Dedifferentiated amniotic fluid mesenchymal stem cell (primary cell): ENCODE measurements at regions not wholly inside any gene's neighbourhood (a gene's known extent, or its start where the extent isn't known, plus 50 kb on each side); places are given as distances from the start of the nearest gene placed in this dataset.
"Not testable (repeated sequence)": the region's sequence is repeated elsewhere in the genome, so short reads cannot be mapped to it uniquely, and the experiment has no call there.

Experiments
- DNase-seq: peaks from one replicate; pipeline ENCODE4 v3.0.0-alpha.2; 2016; ENCODE audit errors: extremely low spot score

GRCh38 chr4:82181789-82182188, 192.0 kb downstream of the HNRNPD start:
- DNase-seq, result peak; percentile 1

DNA sequence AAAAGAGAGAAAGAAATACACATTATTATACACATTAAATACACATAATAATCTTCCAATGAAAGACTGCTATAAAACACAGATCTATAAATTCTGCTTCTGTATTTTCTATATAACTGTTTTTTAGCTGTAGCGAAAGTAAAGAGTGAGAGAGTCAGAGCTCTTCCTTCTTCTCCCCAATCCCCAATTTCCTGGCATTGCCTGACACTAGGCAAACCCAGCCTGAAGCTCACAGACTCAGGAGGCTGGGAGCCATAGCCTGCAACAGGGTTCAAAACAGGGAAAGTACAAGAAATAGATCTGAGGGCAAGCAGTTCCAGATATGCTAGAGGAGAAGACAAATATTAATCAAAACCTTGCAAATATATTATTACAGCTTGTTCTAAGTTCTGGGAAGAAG, 201.6 kb downstream of the HNRNPD start:
- DNase-seq, result peak; percentile 9

DNA sequence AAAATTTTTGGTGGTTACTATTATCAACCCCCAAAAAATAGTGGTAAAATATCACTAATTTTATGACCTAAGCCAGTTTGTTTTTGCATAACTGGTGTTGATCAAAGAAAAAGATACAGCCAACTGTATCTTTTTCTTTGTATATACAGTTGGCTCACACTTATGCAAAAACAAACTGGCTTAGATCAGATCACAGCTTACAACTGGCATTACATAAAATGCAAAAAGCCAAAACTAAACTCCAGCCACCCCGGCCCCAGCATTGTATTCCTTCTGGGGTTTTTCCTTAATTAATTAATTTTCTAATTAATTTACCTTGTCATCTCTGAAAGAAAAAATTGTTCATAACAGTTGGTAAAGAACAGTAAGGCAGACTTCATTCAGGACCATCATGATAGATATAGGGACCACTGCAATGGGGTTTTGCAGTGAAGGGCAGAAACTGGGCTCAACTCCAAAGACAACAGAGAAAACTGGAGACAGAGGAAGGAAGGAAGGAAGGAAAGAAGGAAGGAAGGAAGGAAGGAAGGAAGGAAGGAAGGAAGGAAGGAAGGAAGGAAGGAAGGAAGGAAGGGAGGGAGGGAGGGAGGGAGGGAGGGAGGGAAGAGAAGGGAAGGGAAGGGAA, 202.1 kb downstream of the HNRNPD start:
- no peak for DNase-seq

GRCh38 chr4:82149750-82150149, 224.0 kb downstream of the HNRNPD start:
- no peak for DNase-seq

- DNase-seq, result no peak
These were observed 227.9 kb downstream of the HNRNPD start for GRCh38 chr4:82145850-82146249.

- no peak for DNase-seq
These were observed 233.4 kb downstream of the HNRNPD start for GRCh38 chr4:82140422-82140821.

DNA sequence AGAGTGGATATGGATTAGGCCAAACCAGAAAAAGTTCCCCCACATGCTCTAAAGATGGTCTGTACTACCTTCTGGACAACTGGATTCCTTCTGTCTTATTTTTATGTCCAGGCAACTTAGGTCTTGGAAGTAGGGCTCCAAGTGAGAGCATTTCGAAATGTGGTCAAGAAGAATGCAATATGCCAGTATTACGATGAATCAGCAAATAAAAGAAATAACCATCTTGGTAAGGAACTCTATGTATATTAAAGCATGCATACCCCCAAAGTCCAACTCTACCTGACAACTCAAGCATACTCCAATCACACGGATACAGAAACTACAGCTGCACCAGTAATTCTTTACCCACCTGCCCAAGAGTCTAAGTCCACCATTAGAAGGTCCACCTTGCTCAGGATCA, 234.5 kb downstream of the HNRNPD start:
- no peak for DNase-seq

DNA sequence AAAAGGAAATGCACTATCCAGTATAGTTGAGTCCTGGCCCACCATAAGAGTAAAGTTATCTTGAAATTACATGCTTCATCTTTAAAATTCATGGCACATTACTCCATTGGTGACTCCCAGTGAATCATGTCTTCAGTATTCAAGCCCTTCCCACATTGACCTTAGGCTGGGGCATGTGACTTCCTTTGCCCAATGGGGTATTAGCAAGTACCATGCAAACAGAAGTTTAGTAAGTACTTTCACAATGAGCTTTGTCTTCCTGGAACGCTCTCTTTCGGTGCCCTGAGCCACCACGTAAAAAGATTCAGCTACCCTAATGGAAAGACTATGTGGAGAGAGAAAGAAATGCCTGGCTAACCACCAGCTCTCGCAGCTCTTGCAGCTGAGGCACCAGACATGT, 235.4 kb downstream of the HNRNPD start:
- no peak for DNase-seq

DNA sequence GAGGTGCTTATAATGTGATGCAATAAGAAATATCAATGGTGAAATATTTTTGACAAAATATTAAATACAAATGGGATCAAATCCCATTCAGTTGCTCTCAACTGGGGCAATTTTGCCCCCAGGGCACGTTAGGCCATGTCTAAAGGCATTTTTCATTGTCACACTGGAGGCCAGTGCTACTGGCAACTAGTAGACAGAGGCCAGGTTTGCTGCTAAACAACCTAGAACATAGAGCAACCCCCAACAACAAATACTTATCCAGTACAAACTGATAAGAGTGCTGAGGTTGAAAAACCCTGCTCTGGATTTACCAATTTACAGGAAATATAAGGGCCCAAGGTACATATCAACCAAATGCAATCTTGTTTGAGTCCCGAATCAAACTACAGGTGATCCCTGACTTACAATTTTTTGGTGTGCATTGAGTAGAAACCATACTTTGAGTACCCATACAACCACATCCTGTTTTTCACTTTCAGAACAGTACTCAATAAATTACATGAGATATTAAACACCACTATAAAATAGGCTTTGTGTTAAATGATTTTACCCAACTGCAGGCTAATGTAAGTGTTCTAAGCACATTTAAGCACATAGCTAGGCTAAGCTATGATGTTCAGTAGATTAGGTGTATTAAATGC, 237.5 kb downstream of the HNRNPD start:
- no peak for DNase-seq

DNA sequence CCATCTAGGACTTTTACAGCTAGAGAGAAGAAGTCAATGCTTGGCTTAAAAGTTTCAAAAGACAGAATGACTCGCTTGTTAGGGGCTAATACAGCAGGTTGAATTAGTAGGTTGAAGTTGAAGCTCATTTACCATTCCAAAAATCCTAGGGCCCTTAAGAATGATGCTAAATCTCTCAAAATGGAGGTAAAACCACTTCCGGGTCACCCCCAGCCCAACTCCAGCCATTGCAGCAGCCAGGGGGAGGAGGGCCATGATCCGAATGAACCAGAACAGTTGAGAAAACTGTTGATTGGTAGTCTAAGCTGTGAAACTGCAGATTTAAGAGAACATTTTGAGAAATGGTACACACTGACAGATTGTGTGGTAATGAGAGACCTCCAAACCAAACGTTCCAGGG, 245.4 kb downstream of the HNRNPD start:
- no peak for DNase-seq

DNA sequence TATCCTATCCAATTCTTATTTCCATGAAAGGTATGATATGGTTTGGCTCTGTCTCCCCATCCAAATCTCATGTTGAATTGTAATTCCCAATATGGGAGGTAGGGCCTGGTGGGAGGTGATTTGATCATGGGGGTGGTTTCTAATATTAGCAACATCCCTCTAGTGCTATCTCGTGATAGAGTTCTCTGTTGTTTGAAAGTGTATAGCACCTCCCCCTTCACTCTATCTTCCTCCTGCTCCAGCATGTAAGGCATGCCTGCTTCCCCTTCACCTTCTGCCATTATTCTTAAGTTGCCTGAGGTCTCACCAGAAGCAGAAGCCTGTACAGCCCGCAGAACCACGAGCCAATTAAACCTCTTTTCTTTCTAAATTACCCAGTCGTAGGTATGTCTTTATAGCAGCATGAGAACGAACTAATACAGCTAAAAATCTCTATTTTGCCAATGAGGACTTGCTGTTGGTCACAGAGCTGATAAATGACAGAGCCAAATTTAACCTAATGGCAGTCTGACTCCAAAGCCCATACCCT, 247.2 kb downstream of the HNRNPD start:
- DNase-seq, result no peak

DNA sequence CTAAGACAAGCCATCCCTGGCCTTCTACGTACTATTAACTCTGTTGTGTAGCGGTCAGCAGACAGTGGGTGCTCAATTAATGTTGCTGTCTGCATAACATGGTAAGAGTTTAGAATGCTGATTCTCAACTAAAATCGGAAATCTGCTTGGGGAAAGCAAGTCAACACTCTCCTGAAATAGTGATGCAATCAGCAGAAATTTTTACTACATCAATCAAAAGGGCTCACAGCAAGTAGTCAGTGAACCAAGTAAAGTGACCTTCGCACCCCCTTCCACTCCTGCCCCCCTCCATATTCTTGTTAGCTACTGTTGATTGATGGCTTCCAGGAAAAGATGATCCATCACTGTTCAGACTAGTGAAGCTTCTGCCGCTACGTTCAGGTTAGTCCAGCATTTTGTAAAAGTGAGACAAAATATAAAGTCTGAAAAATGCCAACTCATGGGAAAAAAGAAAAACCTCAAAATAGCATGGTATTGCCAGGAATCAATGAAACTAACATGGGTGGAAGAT, 247.9 kb downstream of the HNRNPD start:
- no peak for DNase-seq

GRCh38 chr4:82124932-82125786, 248.6 kb downstream of the HNRNPD start:
- no peak for DNase-seq

- DNase-seq, result no peak
These were observed 249.4 kb downstream of the HNRNPD start for GRCh38 chr4:82124365-82124764.

- no peak for DNase-seq
These were observed 249.9 kb downstream of the HNRNPD start for GRCh38 chr4:82123934-82124333.

GRCh38 chr4:82115183-82115582, 258.6 kb downstream of the HNRNPD start:
- DNase-seq, result not testable (repeated sequence)

GRCh38 chr4:82108506-82108905, 265.3 kb downstream of the HNRNPD start:
- DNase-seq, result no peak

DNA sequence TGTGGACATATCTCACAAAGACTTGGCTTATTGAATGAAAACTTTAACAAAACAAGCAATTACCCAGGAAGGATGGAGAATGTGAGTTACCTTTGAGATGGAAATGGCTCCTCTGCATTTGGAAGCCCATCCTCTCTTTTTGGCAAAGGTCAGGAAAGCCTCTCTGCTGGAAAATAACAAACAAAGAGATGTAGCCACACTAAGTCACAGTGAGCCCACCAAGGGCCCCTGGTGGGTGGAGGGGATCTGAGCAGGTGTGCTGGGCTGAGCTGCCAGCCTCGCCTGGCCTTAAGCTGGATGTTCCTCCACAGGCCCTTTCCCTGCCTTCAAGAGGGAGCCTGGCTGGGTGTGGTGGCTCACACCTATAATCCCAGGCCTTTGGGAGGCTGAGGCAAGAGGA, 269.2 kb downstream of the HNRNPD start:
- no peak for DNase-seq

DNA sequence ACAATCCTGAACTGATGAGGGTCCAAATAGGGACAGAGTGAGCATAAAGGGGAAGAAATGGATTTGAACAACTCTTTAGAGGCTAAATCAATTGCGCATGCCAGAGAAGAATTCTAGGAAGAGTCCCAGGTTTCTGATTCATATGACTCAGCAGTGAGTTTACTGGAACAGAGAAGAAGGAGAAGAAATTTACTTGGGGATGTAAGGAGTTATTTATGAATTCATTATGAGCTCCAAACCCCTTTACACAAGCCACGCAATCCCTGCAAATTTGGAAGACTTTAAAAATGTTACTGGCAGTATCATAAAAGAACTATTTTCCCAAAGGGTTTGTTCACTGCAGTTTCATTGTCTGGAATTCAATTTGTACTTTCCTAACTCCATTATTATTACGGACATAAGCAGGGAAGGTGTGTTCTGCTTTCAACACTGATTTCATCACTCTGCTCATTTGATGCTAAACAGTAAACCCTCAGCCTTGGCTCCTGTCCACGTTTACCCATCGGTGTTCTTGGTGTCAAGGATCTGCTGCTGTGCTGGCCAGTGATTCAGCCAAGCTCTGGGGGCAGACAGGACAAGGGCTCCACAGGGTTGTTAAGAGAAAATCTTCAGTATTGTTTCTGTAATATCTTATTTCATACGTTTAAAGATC, 273.7 kb downstream of the HNRNPD start:
- no peak for DNase-seq

DNA sequence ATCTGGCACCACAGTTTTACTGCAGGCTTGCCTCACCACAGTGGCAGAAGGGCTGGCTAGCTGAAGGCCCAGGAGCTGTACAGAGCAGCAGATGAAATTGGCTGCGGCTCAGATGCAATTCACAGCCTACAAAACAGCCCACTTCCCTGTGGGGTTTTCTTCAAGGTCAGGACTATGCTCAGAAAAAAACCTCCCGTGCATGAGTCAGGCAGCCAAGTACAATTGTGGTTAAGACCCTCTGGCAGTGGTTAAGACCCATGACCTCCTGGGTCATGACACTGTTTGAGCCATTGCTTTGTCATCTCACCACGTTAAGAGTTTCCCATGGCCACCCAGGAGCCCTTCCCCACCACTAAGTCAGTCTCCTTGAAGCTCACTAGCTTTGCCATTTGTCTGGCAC, 276.3 kb downstream of the HNRNPD start:
- DNase-seq, result no peak

- no peak for DNase-seq
These were observed 283.1 kb downstream of the HNRNPD start for GRCh38 chr4:82090717-82091116.

DNA sequence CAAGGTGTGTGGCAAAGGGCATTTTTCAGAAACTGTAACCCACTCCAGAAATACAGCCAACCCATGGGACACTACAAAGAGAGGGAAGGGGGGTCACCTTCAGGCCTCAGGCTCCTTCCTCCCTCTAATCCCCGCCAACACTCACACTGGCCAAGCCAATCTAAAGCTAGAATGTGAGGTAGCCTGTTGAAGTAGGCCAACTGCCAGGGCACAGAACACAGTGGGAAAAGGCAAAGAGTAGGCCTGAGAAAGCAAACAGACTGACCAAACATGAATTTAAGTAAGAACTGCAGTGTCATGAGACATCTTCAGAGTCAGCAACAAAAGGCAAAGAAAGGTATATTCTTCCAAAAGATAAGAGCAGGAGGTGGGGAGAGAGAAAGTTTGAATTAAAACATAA, 289.0 kb downstream of the HNRNPD start:
- DNase-seq, result no peak
